GM23338 (cell line): ENCODE measurements at regions not wholly inside any gene's neighbourhood (a gene's known extent, or its start where the extent isn't known, plus 50 kb on each side); places are given as distances from the start of the nearest gene placed in this dataset.

Source experiments
- CTCF ChIP-seq, 2 experiments: fragments of 200-600 bp in 1 of 2; sonication (generic) in 1 of 2; conservative IDR thresholded peaks; 2 replicates each; pipeline versions ENCODE4 v1.5.1 to v1.6.1; 2016 to 2017; ENCODE audit warnings: antibody characterized with exemption in 2 of 2, low read depth in 2 of 2, mild to moderate bottlenecking in 2 of 2, moderate library complexity in 1 of 2
- EZH2 ChIP-seq: fragments of 200-600 bp; sonication (generic); IDR thresholded peaks from one replicate; pipeline ENCODE4 v1.8.0; 2017; ENCODE audit warnings: antibody characterized with exemption, mild to moderate bottlenecking, low read depth; ENCODE audit not compliant: unreplicated experiment
- EZH2phosphoT487 ChIP-seq: fragments of 200-600 bp; sonication (generic); IDR thresholded peaks from one replicate; pipeline ENCODE4 v1.8.1; 2018; ENCODE audit warnings: antibody characterized with exemption; ENCODE audit not compliant: unreplicated experiment
- JUNB ChIP-seq: IDR thresholded peaks from one replicate; pipeline ENCODE4 v1.6.1; 2016; ENCODE audit warnings: antibody characterized with exemption; ENCODE audit not compliant: unreplicated experiment
- POLR2AphosphoS5 ChIP-seq: IDR thresholded peaks from 2 replicates; pipeline ENCODE4 v1.6.1; 2016; ENCODE audit warnings: antibody characterized with exemption, low read depth
- REST ChIP-seq: IDR thresholded peaks from one replicate; pipeline ENCODE4 v1.6.1; 2018; ENCODE audit warnings: antibody characterized with exemption; ENCODE audit not compliant: unreplicated experiment
- ZNF331 ChIP-seq: fragments of 250-450 bp; sonication (Bioruptor Pico); IDR thresholded peaks from 2 replicates; pipeline ENCODE4 v1.5.0; 2020; ENCODE audit warnings: low read depth, mild to moderate bottlenecking, moderate library complexity

- TF ChIP-seq REST (no peak), JUNB (no peak), POLR2AphosphoS5 (no peak), EZH2phosphoT487 (no peak), CTCF (conservative IDR thresholded peaks at IDR 0.05; ENCODE audit: low read depth in 2 of 2) (no peak), EZH2 (no peak), ZNF331 (CRISPR knock-in tag) (no peak)
Measured at GRCh38 chr11:81255895-81256294, 1477.8 kb downstream of the FAM181B start.
